ENCODE measurements at regions not wholly inside any gene's neighbourhood (a gene's known extent, or its start where the extent isn't known, plus 50 kb on each side); places are given as distances from the start of the nearest gene placed in this dataset.
"Not testable (repeated sequence)": the region's sequence is repeated elsewhere in the genome, so short reads cannot be mapped to it uniquely, and the experiment has no call there.

- not testable (repeated sequence) for DNase-seq (ENCODE audit: low spot score)
These were observed 225.2 kb upstream of the INTU start for GRCh38 chr4:127407572-127407971.

GRCh38 chr4:127410201-127410600, 222.6 kb upstream of the INTU start:
- no peak for DNase-seq (ENCODE audit: low spot score)

DNA sequence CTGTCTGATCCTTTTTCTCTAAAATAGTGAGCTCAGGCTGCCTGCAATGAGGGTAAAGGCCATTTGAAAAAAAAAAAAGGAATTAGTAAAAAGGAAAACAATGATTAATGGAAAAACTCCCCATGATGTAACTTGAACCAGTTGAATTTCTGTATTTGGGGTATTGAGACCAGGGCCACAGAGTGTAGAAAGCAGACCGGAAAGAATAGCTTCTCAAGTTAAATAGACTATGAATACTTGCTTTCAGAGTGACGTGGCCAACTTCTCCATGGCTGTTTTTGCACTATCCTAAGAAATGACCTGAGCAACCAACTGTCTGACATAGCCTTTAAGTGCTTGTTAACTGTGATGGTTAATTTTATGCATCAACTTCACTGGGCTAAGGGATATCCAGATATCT, 222.1 kb upstream of the INTU start:
- no peak for DNase-seq (ENCODE audit: low spot score)

- no peak for DNase-seq (ENCODE audit: low spot score)
These were observed 217.7 kb upstream of the INTU start for GRCh38 chr4:127414951-127415606.

DNA sequence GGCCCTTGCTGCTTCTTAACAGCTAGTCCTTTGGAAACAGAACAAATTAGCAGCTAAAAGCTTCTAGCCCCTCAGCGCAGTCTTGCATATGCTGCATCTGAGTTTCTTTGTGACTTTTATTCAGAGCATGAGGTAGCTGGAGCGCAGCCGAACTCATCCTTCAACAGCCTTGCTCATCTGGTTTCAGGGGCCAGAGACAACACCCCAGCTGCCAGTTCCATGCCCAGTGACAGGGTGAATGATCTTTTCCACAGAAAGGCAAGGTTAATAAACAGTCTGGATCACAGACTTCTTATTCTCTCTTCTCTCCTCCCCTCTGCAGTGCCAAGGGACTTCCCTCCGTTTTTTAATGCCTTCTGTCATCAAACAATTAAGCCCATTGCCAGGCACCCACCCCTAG, 216.6 kb upstream of the INTU start:
- no peak for DNase-seq (ENCODE audit: low spot score)

DNA sequence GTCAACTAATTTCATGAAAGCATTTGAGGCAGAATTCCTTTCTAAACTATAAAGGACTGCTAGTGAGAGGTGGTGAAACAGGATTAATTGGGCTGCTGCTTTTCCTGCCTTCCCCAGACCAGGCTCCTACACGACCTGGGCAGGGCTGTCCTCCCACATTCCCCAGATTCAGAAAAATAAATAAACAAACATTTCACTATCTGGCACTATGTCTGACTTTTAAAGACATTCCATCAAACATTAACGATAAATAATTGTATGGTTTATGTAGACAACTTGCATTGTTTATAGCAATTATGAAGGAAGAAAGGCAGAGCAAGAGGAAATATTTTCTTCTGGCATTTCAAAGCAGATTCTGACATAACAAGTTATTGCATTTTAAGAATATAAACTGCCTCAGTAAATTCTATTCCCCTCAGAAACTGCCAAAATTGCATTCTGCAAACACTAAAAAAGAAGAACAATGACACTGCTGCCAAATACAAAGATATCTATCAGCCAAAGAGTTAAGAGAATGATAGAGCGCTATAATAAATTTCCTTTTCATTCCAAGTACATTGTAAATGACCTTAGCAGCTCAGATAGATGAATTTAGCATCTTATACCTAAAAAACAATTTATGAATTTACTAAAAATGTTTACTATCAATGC, 214.7 kb upstream of the INTU start:
- DNase-seq (ENCODE audit: low spot score), result no peak

- no peak for DNase-seq (ENCODE audit: low spot score)
These were observed 213.3 kb upstream of the INTU start for GRCh38 chr4:127419431-127419830.

DNA sequence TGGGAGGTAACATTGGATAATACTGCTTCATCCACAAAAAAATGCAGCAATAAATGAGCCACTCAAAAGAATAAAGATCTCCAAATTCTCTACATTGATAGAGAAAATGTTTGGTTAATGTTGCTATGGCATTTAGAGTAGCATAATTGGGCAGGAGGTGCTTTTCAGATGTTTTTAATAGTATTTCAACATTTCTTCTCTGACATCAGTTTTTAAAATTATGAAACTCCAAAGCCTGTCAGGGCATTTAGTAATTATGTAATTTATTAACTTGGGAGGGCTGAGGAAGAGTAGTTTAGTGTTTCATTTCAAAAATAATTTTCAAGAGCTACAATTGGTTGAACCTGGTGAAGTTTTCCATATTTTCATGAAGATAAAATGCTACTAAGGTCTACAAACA, 211.3 kb upstream of the INTU start:
- DNase-seq (ENCODE audit: low spot score), result no peak

GRCh38 chr4:127425202-127425845, 207.4 kb upstream of the INTU start:
- DNase-seq (ENCODE audit: low spot score), result no peak

DNA sequence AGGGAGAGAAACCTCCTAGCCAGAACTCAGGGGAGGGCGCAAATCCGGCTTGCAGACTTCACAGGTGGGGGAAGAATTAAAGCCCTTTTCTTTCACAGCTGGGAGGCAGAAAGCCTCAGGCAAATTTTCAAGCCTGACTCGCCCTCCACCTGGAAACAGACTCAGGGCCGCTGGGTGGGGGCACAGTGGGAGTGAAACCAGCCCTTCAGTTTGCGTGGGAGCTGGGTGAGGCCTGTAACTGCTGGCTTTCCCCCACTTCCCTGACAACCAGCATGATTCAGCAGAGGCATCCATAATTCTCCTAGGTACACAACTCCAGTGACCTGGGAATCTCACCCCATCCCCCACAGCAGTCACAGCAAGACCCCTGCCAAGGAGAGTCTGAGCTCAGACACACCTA, 206.9 kb upstream of the INTU start:
- no peak for DNase-seq (ENCODE audit: low spot score)

- DNase-seq (ENCODE audit: low spot score), result no peak
These were observed 191.2 kb upstream of the INTU start for GRCh38 chr4:127441571-127441970.

GRCh38 chr4:127445471-127445870, 187.3 kb upstream of the INTU start:
- DNase-seq (ENCODE audit: low spot score), result no peak

DNA sequence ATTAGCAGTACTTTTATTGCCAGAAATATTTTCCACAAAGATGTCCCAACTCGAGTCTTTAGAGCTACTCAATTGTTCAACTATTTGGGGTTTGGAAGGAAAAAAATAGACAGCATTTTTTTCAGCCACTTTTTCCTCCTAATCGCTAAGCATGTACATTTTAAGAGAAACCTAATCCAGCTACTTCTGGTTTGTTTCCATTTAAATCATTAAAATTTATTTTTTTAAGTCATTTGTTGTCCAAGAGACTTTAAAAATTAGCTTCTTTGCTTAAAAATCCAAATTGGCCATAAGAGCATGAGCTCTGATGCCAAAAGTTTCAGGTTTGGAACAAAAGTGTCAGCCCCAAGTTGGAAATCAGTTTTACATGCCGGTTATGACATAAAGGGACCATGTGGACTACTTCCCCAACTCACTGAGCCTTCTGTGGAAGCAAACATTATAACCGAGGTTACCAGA, 186.3 kb upstream of the INTU start:
- no peak for DNase-seq (ENCODE audit: low spot score)

- DNase-seq (ENCODE audit: low spot score), result no peak
These were observed 183.8 kb upstream of the INTU start for GRCh38 chr4:127448986-127449385.

DNA sequence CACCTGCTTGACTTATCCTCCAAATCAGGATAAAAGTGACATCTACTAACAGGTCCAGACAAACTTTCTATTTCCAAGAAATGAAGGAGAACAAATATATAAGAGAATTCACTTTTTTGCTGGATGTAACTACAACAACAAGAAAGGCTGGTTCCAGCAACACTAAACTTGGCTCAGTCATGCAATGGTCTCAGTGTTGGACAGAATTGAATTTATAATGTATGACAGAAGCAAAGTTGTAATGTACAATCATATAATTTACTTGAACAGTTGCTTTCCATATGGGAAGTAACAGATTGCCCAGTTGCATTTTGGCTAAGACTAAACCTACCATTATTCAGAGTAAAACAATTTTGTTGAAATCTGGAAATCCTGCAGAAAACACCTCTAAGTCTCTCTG, 183.3 kb upstream of the INTU start:
- no peak for DNase-seq (ENCODE audit: low spot score)

DNA sequence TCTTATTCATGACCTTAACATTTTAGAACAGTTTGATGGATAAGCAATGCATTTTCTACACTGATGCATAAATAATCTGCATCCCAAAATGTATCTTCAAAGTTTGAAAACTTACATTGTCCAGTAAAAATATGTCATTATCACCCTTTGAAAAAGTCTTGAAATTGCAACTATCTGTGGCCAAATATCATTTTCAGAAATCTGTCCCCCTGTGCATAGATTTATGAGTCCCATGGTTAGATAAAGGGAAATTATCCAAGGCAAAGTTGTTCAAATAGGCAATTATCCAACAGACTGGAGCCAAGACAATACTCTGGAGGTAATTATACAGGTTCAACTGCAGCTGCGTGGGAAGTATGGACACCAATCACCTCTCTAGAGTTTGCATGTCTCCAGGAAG, 182.5 kb upstream of the INTU start:
- DNase-seq (ENCODE audit: low spot score), result no peak

GRCh38 chr4:127463883-127464282, 168.9 kb upstream of the INTU start:
- no peak for DNase-seq (ENCODE audit: low spot score)

- no peak for DNase-seq (ENCODE audit: low spot score)
These were observed 163.2 kb upstream of the INTU start for GRCh38 chr4:127469542-127469941.

DNA sequence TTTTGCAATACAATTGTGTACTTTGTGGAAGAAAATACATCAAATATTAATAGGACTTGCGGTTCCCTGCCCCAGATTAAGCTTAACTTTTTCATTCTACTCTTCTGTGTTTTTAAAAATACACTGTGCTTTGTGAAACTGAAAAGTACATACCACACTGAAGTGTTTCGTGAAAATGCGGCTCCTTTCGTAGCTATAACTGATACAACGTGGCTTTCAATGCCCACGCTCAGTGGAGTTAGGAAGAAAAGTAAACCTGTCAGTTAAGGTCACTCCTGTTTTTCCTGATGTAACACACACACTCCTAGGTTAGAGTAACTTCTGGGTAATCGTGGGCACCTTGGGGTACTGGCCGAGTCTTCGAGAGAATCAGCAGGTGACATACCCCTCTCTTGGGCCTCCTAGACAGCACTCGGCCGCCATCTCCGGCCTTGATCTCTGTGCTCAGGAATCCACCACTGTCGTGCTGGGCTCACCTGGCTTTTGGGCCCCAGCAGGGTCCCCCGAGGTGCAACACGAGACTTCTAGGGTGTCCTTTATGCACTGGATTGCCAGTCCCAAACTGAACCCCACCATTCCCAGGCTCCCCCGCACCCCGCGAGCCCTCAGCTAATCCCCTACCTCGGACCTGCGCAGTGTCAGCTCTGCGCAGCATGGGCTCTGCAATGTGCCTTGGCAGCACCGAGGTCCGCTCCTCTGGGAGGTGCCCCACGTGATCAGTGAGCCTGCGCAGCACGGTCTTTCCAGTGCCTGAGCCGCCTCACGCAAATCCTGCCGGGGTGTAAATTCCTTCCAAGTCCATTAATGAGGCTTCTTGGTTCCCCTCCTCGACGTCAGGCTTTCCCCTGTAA, 162.6 kb upstream of the INTU start:
- no peak for DNase-seq (ENCODE audit: low spot score)

- DNase-seq (ENCODE audit: low spot score), result not testable (repeated sequence)
These were observed 154.5 kb upstream of the INTU start for GRCh38 chr4:127478271-127478670.

GRCh38 chr4:127479031-127479622, 153.6 kb upstream of the INTU start:
- peak; percentile 30 for DNase-seq (ENCODE audit: low spot score)

DNA sequence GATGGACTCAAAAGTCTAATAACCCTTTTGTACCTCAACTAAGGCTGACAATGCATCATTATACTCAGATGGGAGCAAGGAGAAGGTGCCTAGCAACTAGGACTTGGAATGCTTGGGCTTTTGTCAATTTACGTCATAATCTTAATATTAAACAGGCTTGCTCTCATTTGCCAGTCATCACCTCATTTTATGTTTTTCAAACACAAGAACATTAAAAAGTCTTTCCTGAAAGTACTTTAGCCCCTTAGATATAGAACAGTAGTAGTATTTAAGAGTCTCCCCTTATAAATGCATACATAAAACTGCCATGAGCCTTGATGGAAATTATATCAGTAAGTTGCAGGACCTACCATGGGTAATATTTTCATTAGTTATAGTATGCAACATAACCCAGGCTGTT, 150.7 kb upstream of the INTU start:
- DNase-seq (ENCODE audit: low spot score), result no peak

Data from Ammon's horn (tissue), 1 donor.